ENCODE measurements at regions not wholly inside any gene's neighbourhood (a gene's known extent, or its start where the extent isn't known, plus 50 kb on each side); places are given as distances from the start of the nearest gene placed in this dataset.

GRCh38 chr5:147101659-147102369 lies 133.0 kb upstream of the STK32A start:
- TF ChIP-seq POLR2A (IDR thresholded peaks at IDR 0.05) (no peak), CTCF (IDR thresholded peaks at IDR 0.05) (no peak)

Measured in suprapubic skin (tissue), 3 donors.